GM19395 (cell line): ENCODE measurements at regions not wholly inside any gene's neighbourhood (a gene's known extent, or its start where the extent isn't known, plus 50 kb on each side); places are given as distances from the start of the nearest gene placed in this dataset.
A peak's percentile ranks its signal among the peaks of the same experiment; 100 is the strongest.

ENCODE experiments used
- ATAC-seq: cut with Tn5 transposase; IDR thresholded peaks from one replicate; pipeline ENCODE4 v1.9.1; 2021; ENCODE audit warnings: mild to moderate bottlenecking, moderate library complexity; ENCODE audit not compliant: unreplicated experiment

GRCh38 chr18:2075499-2075898, 495.8 kb downstream of the METTL4 start:
- no peak for ATAC-seq

GRCh38 chr18:2082676-2083075, 488.6 kb downstream of the METTL4 start:
- no peak for ATAC-seq

GRCh38 chr18:2083691-2084090, 487.6 kb downstream of the METTL4 start:
- ATAC-seq, result no peak

GRCh38 chr18:2086439-2086838, 484.9 kb downstream of the METTL4 start:
- no peak for ATAC-seq

GRCh38 chr18:2087877-2088673, 483.2 kb downstream of the METTL4 start:
- ATAC-seq, result no peak

- no peak for ATAC-seq
These were observed 481.9 kb downstream of the METTL4 start for GRCh38 chr18:2089396-2089795.

GRCh38 chr18:2091937-2092336, 479.4 kb downstream of the METTL4 start:
- no peak for ATAC-seq

- no peak for ATAC-seq
These were observed 474.8 kb downstream of the METTL4 start for GRCh38 chr18:2096551-2096950.

GRCh38 chr18:2100694-2101213, 470.6 kb downstream of the METTL4 start:
- ATAC-seq, result no peak

- ATAC-seq, result peak; percentile 62
These were observed 469.3 kb downstream of the METTL4 start for GRCh38 chr18:2102022-2102421.

GRCh38 chr18:2103299-2103698, 468.0 kb downstream of the METTL4 start:
- ATAC-seq, result no peak

GRCh38 chr18:2104620-2105462, 466.5 kb downstream of the METTL4 start:
- peak; percentile 85 for ATAC-seq

- no peak for ATAC-seq
These were observed 462.7 kb downstream of the METTL4 start for GRCh38 chr18:2108591-2108990.

- no peak for ATAC-seq
These were observed 459.8 kb downstream of the METTL4 start for GRCh38 chr18:2111456-2111855.

GRCh38 chr18:2112435-2113045, 458.8 kb downstream of the METTL4 start:
- ATAC-seq, result no peak

GRCh38 chr18:2114289-2114688, 457.0 kb downstream of the METTL4 start:
- no peak for ATAC-seq

GRCh38 chr18:2114765-2115164, 456.5 kb downstream of the METTL4 start:
- no peak for ATAC-seq

- ATAC-seq, result no peak
These were observed 450.1 kb downstream of the METTL4 start for GRCh38 chr18:2121224-2121623.

GRCh38 chr18:2123077-2123476, 448.2 kb downstream of the METTL4 start:
- ATAC-seq, result no peak

- no peak for ATAC-seq
These were observed 436.9 kb downstream of the METTL4 start for GRCh38 chr18:2134364-2134763.

- no peak for ATAC-seq
These were observed 436.0 kb downstream of the METTL4 start for GRCh38 chr18:2135309-2135708.
